NCI-H1436 treated with DMSO at 0.1 percent for 48 hours (cell line): ENCODE measurements at regions not wholly inside any gene's neighbourhood (a gene's known extent, or its start where the extent isn't known, plus 50 kb on each side); places are given as distances from the start of the nearest gene placed in this dataset.
A peak's percentile ranks its signal among the peaks of the same experiment; 100 is the strongest.
"Not testable (repeated sequence)": the region's sequence is repeated elsewhere in the genome, so short reads cannot be mapped to it uniquely, and the experiment has no call there.

Experiments used
- DNase-seq: peaks from one replicate; lab custom pipeline; 2025; lab: John Stamatoyannopoulos, UW

DNA sequence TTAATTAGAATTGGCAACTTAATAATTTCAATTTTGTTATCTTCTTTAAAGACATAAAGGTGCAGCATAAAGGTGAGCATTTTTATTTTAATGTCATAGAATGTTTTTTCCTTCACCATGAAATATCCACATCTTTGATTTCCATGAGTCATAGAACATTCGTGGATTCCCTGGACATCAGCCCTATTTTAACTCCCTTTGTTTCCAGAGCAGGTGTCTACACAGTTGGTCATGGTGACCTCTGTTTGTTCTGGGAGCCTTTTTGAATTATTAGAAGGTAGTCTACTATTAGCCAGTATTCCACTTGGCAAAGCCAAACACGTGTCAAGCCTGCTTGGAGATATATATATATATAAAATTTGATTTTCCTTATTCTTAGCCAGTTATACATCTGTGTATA, 572.9 kb downstream of the LTN1 start:
- DNase-seq = no peak

DNA sequence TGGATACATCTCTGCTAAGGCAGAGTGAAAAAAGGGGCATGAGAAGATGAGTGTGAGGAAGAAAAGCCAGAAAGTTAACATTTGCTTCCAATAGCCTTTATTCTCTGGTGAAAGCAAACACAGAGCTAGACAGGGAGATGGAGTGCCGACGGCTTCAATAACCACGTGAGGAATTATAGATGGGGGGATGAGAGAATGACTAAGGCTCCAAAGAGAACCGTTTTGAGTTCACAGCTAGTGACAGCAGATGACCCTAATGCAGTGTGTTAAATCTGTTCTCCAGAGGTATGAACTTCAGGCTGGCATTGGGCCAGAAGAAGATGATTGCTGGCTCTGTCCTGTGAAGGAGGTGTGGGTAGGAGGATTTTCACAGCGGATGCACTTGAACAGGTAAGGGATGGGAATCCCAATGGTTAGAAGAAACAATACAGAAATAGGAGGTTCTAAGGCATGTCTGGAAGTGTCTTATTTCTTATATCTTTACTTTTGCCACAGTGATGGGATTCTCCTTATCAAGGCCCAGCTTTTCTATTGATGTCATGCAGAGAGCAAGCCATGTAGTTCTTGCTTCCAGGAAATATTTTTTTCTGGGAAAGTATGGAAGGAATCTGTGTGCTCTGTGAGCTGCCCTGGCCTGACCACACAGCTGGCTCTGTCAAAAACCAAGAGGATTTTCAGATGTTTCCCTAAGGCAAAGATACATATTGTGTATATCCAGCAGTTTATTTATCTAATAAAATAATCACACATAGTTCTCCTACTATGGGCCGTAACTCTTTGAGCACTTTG, 573.8 kb downstream of the LTN1 start:
- DNase-seq = no peak

DNA sequence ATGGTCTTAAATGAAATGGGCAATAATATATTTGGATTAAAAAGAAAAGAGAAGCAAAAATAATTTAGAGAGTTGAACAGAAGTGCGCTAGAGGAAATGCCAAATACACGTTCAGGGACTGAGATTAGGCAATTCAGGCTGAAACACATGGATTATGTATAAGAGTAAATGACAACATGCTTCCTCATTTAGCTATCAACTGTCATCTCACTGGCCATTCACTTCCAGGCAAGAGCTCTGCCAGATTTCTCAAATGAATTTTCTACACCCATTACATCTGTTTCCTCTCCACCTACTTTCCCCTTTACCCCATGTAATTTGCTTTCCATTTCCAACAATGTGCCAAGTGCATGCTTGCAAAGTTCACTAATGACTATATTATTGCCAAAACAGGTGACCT, 582.4 kb downstream of the LTN1 start:
- no peak for DNase-seq

DNA sequence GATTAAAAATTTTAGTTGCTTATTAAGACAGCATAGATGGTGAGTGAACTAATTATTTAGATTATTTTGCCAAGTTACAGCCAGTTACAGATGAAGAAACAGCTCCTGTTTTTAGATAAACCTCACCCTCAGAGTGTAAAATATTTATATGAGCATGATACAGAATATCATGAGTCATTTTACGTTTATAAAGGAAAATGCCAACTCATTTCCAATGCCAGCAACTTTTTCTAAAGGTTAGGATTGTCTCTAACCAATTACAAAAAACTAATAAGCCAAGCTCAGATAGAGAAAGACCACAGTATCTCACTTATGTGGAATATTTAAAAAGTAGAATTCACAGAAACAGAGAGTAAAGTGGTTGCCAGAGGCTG, 590.1 kb downstream of the LTN1 start:
- no peak for DNase-seq

DNA sequence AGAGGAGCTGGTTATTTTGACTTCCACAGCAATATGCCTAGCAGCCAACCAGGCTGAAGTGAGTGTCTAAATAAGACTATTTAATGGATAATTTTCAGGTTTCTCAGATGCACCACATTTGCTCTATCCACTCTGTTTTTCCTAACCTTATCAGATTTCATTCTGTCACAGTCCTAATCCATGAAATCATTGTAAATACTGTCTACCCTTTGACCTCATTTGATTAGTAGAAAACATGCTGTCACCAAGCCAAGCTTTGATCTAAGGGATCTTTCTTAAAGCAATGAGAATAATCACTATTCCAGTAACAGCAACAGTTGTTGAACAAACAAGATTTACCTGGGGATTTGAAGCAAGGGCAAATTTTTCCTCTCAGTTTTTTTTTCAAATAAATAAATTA, 595.6 kb downstream of the LTN1 start:
- DNase-seq = no peak

DNA sequence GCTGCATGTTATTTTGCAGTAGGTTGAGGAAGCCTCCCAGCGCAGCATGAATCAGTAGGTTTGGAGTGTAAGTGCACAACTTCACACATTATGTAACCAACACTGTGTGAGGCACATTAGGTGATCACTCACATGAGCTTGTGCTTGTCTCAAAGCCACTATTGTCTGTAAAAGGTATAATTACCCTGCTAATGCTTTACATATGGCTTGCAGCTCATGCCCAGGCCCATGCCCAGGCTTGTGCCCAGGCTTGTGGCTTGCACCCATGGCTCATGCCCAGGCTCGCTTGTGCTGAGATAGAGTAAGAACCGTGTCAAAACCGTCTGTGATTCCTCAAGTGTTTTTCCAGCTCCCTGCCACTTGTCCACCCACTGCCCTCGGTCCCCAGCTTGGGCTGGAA, 596.3 kb downstream of the LTN1 start:
- DNase-seq = no peak

DNA sequence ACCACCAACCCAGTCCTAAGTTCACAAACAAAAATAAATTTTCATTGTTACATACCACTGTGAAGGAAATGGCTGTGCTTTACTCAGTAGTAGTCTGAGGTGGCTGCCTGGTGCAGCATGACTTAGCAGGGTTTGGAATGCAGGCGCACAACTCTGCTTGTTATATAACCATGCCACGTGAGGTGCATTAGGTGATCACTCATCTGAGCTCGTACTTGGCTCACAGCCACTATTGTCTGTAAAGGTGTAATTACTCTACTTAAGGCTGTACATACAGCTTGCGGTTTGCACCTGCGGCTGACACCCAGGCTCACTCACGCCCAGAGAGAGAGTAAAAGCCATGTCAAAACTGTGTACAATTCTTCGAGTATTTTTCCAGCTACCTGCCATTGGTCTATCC, 599.4 kb downstream of the LTN1 start:
- DNase-seq = peak; percentile 93

DNA sequence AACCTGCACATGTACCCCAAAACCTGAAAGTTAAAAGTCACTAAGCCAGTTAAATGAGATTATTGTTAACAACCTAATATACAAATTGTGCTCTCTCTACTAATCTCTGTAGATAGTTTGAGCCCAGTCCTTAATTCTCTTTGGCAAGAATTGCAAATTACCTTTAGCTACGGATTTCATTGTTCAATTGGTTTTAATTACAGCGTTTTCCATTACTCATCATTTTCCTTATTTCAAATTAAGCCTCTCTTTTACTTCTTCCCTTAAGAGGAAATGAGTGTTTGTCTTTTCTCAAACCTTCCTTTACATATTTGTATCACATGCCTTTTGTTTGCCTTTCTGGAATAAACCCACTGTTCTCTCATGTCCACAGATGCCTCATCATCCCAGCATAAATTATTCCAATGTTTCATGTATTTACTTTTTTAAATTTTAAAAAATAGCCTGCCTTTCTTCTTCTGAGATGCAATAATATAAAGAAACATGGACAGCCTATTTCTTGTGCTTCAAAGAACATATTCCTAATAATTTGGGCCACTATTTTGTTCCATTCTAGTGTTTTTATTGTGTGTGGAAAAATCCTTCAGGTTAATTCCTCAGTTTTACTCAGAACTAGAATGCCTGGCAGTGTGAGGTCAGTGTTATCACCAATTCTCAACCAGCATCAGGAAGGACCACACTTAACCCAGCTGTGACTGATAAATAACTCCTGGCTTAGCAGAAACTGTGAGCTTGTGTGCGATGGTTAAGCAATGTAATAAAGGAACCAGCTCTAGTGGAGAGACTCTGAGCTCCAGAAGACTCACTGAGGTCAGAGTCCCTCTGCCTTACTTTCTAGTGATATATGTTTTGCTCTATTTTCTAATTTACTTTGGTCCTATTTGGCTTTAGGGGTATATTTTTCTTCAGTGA, 600.5 kb downstream of the LTN1 start:
- no peak for DNase-seq

DNA sequence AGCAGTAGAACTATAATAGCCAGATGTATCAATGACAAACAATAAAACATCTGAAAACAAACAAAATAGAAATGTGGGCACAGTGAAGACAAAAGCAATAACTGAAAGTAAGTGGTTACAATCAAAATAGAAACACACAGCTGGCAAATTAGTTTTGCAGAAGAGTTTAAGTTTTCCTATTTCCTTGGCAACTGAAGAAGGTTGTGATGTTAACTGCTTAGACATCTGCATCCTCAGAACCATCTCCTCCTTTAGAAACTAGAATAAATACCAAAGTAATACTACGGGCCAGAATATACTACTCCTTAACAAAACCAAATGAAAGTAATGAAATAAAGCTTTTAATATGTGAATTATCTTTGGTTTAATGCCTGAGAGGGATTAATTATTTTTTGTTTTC, 605.5 kb downstream of the LTN1 start:
- DNase-seq = no peak

DNA sequence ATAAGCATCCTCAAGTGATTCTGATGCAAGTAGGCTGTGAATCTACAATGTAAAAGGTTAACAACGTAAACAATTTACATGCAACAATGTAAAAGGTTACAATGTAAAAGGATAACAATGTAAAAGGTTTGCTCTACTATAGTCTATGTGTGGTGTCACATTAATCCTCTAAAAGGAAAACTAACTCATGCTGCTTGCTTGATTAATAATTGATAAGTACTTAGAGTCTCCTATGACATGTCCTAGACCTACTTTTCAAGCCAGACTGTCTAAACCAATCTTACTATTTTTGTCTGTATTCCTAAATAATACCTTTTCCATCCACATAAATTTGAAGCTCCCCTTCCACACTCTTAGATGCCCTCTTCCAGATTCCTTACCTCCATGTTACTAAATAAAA, 606.8 kb downstream of the LTN1 start:
- DNase-seq = no peak

DNA sequence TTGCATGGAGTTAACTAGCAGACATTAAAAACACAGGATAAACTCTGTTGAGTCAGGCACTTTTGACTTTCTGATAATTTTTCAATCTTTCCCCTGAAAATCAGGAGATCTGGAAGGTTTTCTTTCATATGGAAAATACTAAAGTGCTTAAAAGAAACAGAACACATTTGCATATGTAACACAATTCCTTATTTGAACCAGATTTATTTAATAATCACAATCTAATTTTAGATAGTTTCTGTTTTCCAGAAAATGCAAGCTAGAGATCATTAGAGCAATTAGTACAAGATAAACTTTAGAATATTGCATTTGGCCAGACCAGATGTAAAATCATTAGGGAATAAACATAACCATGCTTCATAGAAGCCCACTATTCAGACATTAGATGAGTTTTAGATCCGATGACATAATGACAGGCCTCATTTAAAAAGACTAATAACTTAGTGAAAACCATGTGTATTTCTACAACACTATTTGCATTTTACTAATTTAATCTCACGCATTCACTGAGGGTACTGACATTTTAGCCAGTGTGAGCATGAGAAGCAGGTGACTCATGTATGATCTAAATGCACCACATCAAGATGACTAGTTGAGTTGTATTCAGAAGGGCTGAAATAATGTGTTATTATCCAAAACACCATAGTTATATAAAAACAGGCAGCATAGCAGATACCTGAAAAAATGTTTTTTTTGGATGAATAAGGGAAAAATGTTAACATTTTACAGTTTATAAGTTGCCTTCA, 611.5 kb downstream of the LTN1 start:
- not testable (repeated sequence) for DNase-seq

DNA sequence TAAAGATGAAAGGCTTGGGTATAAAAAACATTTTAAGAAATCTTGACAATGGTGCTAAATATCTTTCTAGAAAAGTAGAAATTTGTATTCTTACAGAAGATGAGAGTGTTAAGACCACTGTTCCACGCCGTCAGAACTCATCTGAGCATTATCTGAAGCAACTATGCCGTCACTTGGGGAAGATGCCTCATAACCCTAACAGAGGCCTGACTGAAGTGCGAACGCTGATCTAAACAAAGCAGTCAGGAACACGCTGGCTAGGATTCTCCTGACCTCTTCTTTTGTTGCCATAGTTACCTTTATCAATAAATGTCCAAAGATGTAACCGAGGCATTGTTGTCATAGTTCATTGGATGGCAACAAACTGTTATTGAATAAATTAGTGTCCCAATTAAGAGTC, 612.4 kb downstream of the LTN1 start:
- no peak for DNase-seq

DNA sequence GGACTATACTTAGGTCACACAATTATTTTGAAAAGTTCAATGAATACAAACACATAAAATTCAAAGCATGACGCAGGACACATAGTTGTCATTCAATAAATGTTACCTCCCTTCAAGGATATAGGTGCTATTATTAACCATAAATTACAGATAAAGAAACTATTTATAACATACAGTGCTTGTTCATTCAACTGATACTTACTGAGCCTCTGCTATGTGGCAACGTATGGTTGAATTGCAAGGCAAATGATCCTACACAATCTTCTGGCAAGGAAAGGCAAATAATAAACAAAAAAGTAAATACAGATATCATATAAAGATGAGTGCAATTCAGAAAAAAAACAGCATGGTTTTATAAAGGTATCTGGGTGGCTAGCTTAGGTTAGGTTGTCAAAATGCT, 614.7 kb downstream of the LTN1 start:
- DNase-seq = no peak

DNA sequence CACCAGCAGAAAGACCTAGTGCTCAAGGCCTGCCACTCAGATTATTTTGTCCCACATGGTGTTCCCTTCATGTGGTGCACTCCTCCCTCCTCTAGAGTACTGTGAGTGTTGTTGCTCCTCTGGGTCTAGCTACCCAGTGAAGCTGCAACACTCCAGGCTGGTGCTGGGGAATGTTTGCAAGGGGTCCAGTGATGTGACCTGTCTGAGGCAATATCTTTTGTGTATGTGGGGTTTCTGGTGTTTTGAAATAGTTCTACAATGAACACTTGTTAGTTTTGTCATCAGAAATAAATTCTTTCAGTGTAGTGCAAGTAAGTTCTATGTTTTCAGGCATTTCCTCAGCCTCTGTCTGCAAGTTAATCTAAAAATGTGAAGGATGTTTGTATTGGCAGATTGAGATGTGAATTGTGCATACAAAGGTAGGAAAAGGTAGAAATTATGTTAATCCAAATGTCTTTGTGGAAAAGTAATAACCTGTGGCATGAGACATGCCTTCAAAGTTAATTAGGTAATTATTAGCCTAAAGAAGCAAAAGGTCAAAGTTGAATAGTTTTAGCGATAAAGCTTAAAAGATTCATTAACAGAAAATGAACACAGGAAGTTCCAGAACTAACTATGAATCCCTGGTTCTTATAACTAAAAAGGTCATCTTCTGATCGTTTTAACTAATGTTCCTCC, 616.8 kb downstream of the LTN1 start:
- no peak for DNase-seq

DNA sequence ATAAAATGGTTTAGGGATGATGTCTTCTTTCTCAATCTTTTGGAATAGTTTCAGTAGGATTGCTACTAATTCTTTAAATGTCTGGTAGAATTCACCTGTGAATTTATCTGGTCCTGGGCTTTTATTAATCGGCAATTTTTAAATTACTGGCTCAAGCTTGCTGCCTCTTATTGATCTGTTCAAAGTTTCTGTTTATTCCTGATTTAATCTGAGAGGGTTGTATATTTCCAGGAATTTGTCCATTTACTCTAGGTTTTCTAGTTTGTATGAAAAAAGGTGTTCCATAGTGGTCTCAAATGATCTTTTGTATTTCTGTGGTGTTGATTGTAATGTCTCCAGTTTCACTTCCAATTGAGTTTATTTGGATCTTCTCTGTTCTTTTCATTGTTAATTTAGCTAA, 617.8 kb downstream of the LTN1 start:
- no peak for DNase-seq

DNA sequence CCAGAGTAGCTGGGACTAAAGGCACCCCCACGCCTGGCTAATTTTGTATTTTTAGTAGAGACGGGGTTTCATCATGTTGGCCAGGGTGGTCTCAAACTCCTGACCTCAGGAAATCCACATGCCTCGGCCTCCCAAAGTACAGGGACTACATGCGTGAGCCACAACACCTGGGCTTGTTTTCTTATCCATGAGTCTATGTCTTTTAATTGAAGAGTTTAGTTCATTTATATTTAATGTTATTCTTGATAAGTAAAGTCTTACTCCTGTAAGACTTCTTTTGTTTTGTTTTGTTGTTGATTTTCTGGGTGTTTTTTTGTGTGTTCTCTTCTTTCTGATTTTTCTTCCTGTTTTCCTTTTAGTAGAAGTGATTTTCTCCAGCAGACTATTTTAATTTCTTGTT, 621.0 kb downstream of the LTN1 start:
- DNase-seq = no peak

DNA sequence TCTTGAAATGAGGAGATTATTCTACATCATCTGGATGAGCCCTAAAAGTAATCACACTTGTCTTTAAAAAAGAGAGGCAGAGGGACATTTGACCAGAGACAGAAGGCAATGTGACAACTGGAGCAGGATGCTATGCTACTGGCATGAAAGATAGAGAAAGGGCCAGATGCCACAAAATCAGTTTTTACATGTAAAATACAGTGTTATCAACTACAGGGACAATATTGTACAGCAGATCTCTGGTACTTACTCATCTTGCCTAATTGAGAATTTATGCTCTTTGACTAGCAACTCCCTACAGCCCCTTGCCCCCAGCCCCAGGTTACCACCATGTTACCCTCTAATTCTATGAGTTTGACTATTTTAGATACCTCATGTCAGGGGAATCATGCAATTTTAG, 633.4 kb downstream of the LTN1 start:
- no peak for DNase-seq

DNA sequence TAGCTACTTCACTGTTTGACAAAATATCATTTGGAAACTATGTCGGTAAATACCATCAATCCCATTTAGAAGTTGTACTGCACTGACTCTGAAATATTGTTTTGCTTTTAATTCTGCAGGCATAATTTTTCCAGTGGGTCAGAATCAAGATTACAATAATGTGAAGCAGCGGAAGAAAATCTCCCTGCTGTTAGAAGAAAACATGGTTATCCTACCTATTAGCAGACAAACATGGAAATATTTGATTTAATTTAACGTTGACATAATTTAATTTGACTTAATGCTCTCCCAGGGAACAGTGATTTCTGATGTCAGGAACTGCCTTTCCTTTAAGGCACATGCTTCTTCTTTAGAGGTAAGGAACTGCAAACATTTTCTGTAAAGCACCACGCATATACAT, 634.0 kb downstream of the LTN1 start:
- no peak for DNase-seq

DNA sequence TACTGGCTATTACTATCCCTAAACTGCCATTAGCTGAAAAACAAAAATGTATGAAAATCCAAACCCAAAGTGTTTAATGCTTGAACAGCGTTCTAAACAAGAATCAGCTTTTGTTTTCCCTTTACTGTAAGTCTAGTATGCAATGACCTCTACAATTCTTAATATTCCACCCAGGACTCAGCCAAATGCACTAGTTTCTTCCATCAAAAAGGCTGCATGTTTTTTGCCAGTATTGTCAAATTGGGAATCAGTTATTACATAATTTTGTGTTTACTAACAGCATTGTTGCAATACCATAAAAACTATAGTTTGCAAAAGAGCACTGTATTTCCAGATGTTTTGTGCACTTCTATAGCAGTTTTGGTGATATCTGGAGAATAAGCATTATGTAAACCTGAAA, 634.5 kb downstream of the LTN1 start:
- no peak for DNase-seq

DNA sequence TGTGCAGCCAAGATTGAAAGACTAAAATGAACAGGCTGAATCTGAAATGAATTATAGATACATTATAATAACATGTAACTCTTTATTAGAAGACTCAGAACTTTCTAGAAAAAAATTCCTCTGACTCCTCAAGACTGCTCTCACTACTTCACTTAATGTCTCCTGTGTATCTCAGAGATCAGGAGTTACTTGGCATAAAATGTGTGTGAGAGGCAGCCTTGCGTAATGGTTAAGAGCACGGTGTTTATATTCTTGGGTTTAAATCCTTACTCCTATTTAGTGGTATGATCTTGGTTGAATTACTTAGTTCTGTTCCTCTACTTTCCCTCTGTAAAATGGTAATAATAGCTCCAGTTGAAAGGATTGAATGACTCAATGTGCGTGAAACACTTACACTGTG, 634.9 kb downstream of the LTN1 start:
- no peak for DNase-seq

DNA sequence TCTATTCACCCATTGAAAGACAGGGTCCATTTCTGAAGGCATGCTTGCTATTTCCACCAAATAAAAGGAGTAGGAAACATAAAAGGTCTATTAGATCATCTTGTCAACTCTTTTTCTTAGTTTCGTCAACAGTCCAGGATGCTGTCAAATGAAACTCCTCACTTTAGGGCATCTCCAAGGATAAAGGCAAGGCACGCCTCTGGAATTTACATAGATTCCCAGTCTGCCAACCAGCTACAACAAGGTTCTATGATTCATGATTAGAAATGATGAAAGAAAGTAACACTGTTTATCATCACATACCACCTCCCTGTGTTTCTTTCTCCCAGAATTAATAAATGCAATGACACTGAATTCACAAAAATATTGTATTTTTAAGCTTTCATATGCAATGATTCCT, 636.3 kb downstream of the LTN1 start:
- no peak for DNase-seq

DNA sequence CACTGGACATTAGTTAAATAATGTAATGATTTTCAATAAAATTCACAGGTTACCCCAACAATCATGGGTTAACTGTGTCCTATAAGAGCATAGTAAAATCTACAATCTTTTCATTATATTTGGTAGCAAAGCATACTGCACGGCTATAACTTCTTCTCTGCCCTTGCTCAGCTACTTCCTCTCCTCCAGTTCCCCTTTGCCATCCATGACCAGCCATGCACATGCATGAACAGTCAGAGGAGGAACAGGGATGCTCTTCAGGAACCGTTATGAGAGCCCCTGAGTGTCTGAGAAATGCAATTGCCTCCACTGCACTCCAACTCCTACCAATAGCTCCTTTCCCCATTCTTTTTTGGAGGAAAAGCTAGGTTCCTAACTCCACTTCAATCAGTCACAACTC, 646.7 kb downstream of the LTN1 start:
- DNase-seq = no peak
